ENCODE measurements at regions not wholly inside any gene's neighbourhood (a gene's known extent, or its start where the extent isn't known, plus 50 kb on each side); places are given as distances from the start of the nearest gene placed in this dataset.

- Mint-ChIP-seq H3K4me3 (ENCODE audit: low read depth, unreplicated experiment) (peak overlapping the region; percentile 41), H3K4me1 (ENCODE audit: low read depth, unreplicated experiment) (peaks cover 70% of the 10 kb centered on the region), H3K27ac (ENCODE audit: unreplicated experiment) (peak overlapping the region; percentile 98), H3K27me3 (ENCODE audit: unreplicated experiment) (no peaks in the 10 kb centered on the region), H3K36me3 (ENCODE audit: insufficient read depth, unreplicated experiment) (peaks cover 30% of the 10 kb centered on the region), H3K9me3 (ENCODE audit: low read depth, unreplicated experiment) (no peaks in the 10 kb centered on the region)
- no peak for TF ChIP-seq CTCF (IDR thresholded peaks at IDR 0.05; ENCODE audit: unreplicated experiment)
- BruUV-seq (replicated peaks) = no TSS peak
- DNase-seq = no peak
- CTCF ChIA-PET = interaction anchor here (1.8 kb wide), 1 partner anchor 97 kb away, joined by 6 read pairs; no protein-coding TSS in a partner anchor
- intact Hi-C loops (cut with micrococcal nuclease; ENCODE audit: unreplicated experiment) = loop anchor here (2.0 to 5.0 kb wide), 3 partner anchors 63 to 366 kb away; no protein-coding TSS in a partner anchor
Measured at GRCh38 chr18:22283397-22283796, 114.0 kb downstream of the GATA6 start.

GRCh38 chr18:22283116-22283395 is 113.7 kb downstream of the GATA6 start:
- no peak for TF ChIP-seq CTCF (IDR thresholded peaks at IDR 0.05; ENCODE audit: unreplicated experiment)
- intact Hi-C loops (cut with micrococcal nuclease; ENCODE audit: unreplicated experiment) = loop anchor here (2.0 to 5.0 kb wide), 3 partner anchors 64 to 366 kb away; no protein-coding TSS in a partner anchor
- H3K36me3 Mint-ChIP-seq (ENCODE audit: insufficient read depth, unreplicated experiment) = peaks cover 30% of the 10 kb centered on the region
- no peak for DNase-seq
- no peaks in the 10 kb centered on the region for H3K27me3 Mint-ChIP-seq (ENCODE audit: unreplicated experiment)
- H3K4me1 Mint-ChIP-seq (ENCODE audit: low read depth, unreplicated experiment) = peaks cover 70% of the 10 kb centered on the region
- peak overlapping the region; percentile 41 for H3K4me3 Mint-ChIP-seq (ENCODE audit: low read depth, unreplicated experiment)
- no peaks in the 10 kb centered on the region for H3K9me3 Mint-ChIP-seq (ENCODE audit: low read depth, unreplicated experiment)
- H3K27ac Mint-ChIP-seq (ENCODE audit: unreplicated experiment) = peak overlapping the region; percentile 98
- CTCF ChIA-PET = interaction anchor here (0.8 to 1.8 kb wide), 5 partner anchors 64 to 330 kb away, joined by 3 to 13 read pairs (median 4); partner anchors contain the start of gene GATA6
- BruUV-seq (replicated peaks) = TSS peak; percentile 69

GRCh38 chr18:22282311-22283115 is 113.1 kb downstream of the GATA6 start:
- H3K27ac Mint-ChIP-seq (ENCODE audit: unreplicated experiment) = peak overlapping the region; percentile 98
- no peaks in the 10 kb centered on the region for H3K9me3 Mint-ChIP-seq (ENCODE audit: low read depth, unreplicated experiment)
- DNase-seq = peak; percentile 69
- TF ChIP-seq CTCF (IDR thresholded peaks at IDR 0.05; ENCODE audit: unreplicated experiment) = no peak
- peaks cover 30% of the 10 kb centered on the region for H3K36me3 Mint-ChIP-seq (ENCODE audit: insufficient read depth, unreplicated experiment)
- BruUV-seq (replicated peaks) = no TSS peak
- H3K4me1 Mint-ChIP-seq (ENCODE audit: low read depth, unreplicated experiment) = peaks cover 70% of the 10 kb centered on the region
- H3K27me3 Mint-ChIP-seq (ENCODE audit: unreplicated experiment) = no peaks in the 10 kb centered on the region
- H3K4me3 Mint-ChIP-seq (ENCODE audit: low read depth, unreplicated experiment) = peak overlapping the region; percentile 41
- intact Hi-C loops (cut with micrococcal nuclease; ENCODE audit: unreplicated experiment) = loop anchor here (1.0 to 5.0 kb wide), 4 partner anchors 64 to 365 kb away; no protein-coding TSS in a partner anchor
- CTCF ChIA-PET = interaction anchor here (0.5 to 1.8 kb wide), 18 partner anchors 11 to 623 kb away, joined by 3 to 13 read pairs (median 4); partner anchors contain the start of gene GATA6

GRCh38 chr18:22280453-22280750 is 111.0 kb downstream of the GATA6 start:
- TF ChIP-seq CTCF (IDR thresholded peaks at IDR 0.05; ENCODE audit: unreplicated experiment) = no peak
- CTCF ChIA-PET = interaction anchor here (0.6 kb wide), 1 partner anchor 50 kb away, joined by 6 read pairs; no protein-coding TSS in a partner anchor
- Mint-ChIP-seq H3K9me3 (ENCODE audit: low read depth, unreplicated experiment) (no peaks in the 10 kb centered on the region), H3K4me3 (ENCODE audit: low read depth, unreplicated experiment) (no peak overlapping the region), H3K4me1 (ENCODE audit: low read depth, unreplicated experiment) (peaks cover 51% of the 10 kb centered on the region), H3K27ac (ENCODE audit: unreplicated experiment) (peak overlapping the region; percentile 1), H3K27me3 (ENCODE audit: unreplicated experiment) (no peaks in the 10 kb centered on the region), H3K36me3 (ENCODE audit: insufficient read depth, unreplicated experiment) (peaks cover 23% of the 10 kb centered on the region)
- DNase-seq = no peak
- BruUV-seq (replicated peaks) = no TSS peak
- intact Hi-C loops (cut with micrococcal nuclease; ENCODE audit: unreplicated experiment) = loop anchor here (5.0 kb wide), 1 partner anchor 363 kb away; no protein-coding TSS in a partner anchor

Data from Calu3 (cell line).